Gastrocnemius medialis (tissue), 4 donors: ENCODE measurements at regions not wholly inside any gene's neighbourhood (a gene's known extent, or its start where the extent isn't known, plus 50 kb on each side); places are given as distances from the start of the nearest gene placed in this dataset.

Experiments
- ATAC-seq, 2 donors: fragments of 150-250 bp; one replicate each; pipeline ENCODE4 v1.9.1; 2016
- DNase-seq, 2 donors: peaks; one replicate each; pipeline ENCODE4 v3.0.0-alpha.2; 2019
- H3K27ac ChIP-seq, 4 donors: fragments of 200-600 bp; sonication (generic); 1 replicate in 1 of 4; 2 replicates in 3 of 4; pipeline ENCODE4 v1.5.1; 2016 to 2018; ENCODE audit warnings: mild to moderate bottlenecking in 2 of 4, moderate library complexity in 1 of 4
- H3K27me3 ChIP-seq, 3 donors: fragments of 200-600 bp; sonication (generic) in 2 of 3; 1 replicate in 1 of 3; 2 replicates in 2 of 3; pipeline versions ENCODE4 v1.5.1 to v1.6.0; 2016 to 2019; ENCODE audit warnings: mild to moderate bottlenecking in 1 of 3, moderate library complexity in 1 of 3
- H3K36me3 ChIP-seq, 2 donors: fragments of 200-600 bp; sonication (generic) in 1 of 2; one replicate each; pipeline ENCODE4 v1.5.1; 2017 to 2018
- H3K4me1 ChIP-seq, 2 donors: fragments of 200-600 bp; sonication (generic) in 1 of 2; one replicate each; pipeline ENCODE4 v1.5.1; 2016 to 2017; ENCODE audit warnings: mild to moderate bottlenecking in 2 of 2
- H3K4me3 ChIP-seq, 4 donors: fragments of 200-600 bp; sonication (generic) in 3 of 4; 1 replicate in 1 of 4; 2 replicates in 3 of 4; pipeline ENCODE4 v1.5.1; 2016 to 2019; ENCODE audit warnings: mild to moderate bottlenecking in 2 of 4
- H3K9me3 ChIP-seq, 3 donors: fragments of 200-600 bp; sonication (generic) in 2 of 3; 1 replicate in 1 of 3; 2 replicates in 2 of 3; pipeline ENCODE4 v1.5.1; 2016 to 2019
- POLR2A ChIP-seq, 2 donors: fragments of 450-650 bp; IDR thresholded peaks; one replicate each; pipeline ENCODE4 v1.6.1; 2017; ENCODE audit warnings: antibody characterized with exemption in 2 of 2, mild to moderate bottlenecking in 2 of 2, moderate library complexity in 2 of 2
- in situ Hi-C, 4 donors: fragments of 200-750 bp; cut with MboI; loops; one replicate each; pipeline versions ENCODE4 v1.15.0 to v1.8.0; 2017; ENCODE audit warnings: low sequenced_read_pairs in 4 of 4
- intact Hi-C: fragments of 100-400 bp; cut with DNase I; formaldehyde crosslinking; loops from one replicate; pipeline ENCODE4 v1.15.1; 2023; ENCODE audit warnings: low total_unique reads
- TF ChIP-seq, protein P1 (sequence below), 5 experiments: fragments of 450-650 bp in 3 of 5; fragments of 200-600 bp in 2 of 5; sonication (generic) in 2 of 5; IDR thresholded peaks in 4 of 5; conservative IDR thresholded peaks in 1 of 5; 1 replicate in 4 of 5; 2 replicates in 1 of 5; pipeline ENCODE4 v1.5.1; 2016 to 2019; ENCODE audit warnings: antibody characterized with exemption in 5 of 5, mild to moderate bottlenecking in 3 of 5, moderate library complexity in 3 of 5

DNA sequence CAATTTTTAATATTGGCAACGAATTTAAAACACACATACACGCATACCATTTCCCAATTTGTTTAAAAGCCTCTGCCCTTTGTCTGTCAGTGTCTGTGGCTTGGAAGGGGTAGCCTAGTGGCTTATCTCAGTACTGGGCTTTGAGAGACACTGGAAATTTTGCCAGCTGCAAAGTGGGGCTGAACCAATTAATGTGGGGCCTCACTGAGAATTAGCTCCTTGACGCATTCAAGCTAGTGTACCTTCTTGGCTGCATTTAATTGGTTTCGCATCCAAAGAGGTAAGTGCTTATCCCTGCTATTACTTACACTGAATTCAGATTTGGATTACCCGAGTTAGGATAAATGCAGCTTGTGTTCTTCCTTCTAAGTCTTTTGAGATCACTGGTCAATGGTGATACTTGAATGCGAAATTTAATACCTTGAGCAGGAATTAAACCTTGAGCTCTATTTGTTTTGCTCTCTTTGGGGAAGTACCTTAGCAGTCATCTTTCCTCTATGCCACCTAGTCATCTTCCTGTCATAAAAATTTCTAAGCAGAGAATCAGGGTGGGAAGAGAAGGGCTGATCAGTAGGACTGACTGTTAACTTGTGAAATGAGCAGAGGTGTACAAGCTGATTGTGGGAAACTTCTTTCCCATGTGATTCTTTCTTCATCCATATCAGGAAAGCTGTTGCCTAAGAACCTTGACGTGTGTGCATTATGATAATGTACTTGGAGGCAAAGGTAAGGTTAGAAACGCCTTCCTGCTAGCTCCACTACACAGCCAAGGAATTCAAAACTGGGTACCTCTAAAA, 187.7 kb upstream of the E2F8 start:
- intact Hi-C loops (no loop called here), in situ Hi-C loops (no loop called here)
- H3K4me1 ChIP-seq: peaks cover 0 to 5% of the 10 kb centered on the region in 2 donors
- no peaks in the 10 kb centered on the region for H3K9me3 ChIP-seq
- TF ChIP-seq, protein P1, sequence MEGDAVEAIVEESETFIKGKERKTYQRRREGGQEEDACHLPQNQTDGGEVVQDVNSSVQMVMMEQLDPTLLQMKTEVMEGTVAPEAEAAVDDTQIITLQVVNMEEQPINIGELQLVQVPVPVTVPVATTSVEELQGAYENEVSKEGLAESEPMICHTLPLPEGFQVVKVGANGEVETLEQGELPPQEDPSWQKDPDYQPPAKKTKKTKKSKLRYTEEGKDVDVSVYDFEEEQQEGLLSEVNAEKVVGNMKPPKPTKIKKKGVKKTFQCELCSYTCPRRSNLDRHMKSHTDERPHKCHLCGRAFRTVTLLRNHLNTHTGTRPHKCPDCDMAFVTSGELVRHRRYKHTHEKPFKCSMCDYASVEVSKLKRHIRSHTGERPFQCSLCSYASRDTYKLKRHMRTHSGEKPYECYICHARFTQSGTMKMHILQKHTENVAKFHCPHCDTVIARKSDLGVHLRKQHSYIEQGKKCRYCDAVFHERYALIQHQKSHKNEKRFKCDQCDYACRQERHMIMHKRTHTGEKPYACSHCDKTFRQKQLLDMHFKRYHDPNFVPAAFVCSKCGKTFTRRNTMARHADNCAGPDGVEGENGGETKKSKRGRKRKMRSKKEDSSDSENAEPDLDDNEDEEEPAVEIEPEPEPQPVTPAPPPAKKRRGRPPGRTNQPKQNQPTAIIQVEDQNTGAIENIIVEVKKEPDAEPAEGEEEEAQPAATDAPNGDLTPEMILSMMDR (IDR thresholded peaks at IDR 0.05 in 4 of 5, conservative IDR thresholded peaks at IDR 0.05 in 1 of 5): no peak
- no peak for TF ChIP-seq POLR2A (IDR thresholded peaks at IDR 0.05)
- H3K27ac ChIP-seq: no peak overlapping the region
- DNase-seq: no peak
- no peak for ATAC-seq
- H3K27me3 ChIP-seq: no peaks in the 10 kb centered on the region
- H3K36me3 ChIP-seq: no peaks in the 10 kb centered on the region
- H3K4me3 ChIP-seq: no peak overlapping the region

DNA sequence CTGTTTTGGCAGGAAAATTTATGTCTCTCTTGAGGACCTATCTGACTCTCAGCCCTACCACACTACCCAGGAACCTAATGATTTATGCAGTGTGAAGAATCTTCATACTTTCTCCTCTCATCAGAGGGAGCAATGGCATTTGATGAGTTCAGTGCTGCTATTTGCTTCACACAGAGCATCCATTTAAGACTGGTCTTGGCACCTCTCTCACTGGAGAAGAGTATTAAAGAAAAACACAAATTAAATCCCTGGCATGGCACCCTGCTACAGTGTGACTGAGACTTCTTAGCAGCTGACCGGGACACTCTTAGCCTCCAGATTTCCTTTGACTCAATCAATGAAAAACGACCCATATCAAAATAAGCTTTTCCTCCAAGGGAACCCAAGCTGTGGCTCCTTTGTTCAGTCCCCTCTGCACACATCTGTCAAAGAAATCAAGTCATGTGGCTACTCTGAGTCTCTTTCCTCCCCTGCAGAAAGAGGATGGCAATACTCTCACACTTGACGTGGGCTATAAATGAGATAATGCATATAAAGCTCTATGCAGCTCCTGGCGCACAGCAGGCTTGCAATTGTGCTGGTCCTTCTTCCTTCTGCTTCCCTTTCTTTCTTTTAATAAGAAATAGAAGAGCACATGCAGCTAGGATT, 186.1 kb upstream of the E2F8 start:
- no peak for DNase-seq
- Histone ChIP-seq H3K36me3 (no peaks in the 10 kb centered on the region), H3K4me3 (no peak overlapping the region), H3K4me1 (peaks cover 0 to 5% of the 10 kb centered on the region in 2 donors), H3K9me3 (no peaks in the 10 kb centered on the region), H3K27me3 (no peaks in the 10 kb centered on the region), H3K27ac (no peak overlapping the region)
- TF ChIP-seq, protein P1 (IDR thresholded peaks at IDR 0.05 in 4 of 5, conservative IDR thresholded peaks at IDR 0.05 in 1 of 5): no peak
- no peak for TF ChIP-seq POLR2A (IDR thresholded peaks at IDR 0.05)
- intact Hi-C loops (no loop called here), in situ Hi-C loops (no loop called here)
- no peak for ATAC-seq

DNA sequence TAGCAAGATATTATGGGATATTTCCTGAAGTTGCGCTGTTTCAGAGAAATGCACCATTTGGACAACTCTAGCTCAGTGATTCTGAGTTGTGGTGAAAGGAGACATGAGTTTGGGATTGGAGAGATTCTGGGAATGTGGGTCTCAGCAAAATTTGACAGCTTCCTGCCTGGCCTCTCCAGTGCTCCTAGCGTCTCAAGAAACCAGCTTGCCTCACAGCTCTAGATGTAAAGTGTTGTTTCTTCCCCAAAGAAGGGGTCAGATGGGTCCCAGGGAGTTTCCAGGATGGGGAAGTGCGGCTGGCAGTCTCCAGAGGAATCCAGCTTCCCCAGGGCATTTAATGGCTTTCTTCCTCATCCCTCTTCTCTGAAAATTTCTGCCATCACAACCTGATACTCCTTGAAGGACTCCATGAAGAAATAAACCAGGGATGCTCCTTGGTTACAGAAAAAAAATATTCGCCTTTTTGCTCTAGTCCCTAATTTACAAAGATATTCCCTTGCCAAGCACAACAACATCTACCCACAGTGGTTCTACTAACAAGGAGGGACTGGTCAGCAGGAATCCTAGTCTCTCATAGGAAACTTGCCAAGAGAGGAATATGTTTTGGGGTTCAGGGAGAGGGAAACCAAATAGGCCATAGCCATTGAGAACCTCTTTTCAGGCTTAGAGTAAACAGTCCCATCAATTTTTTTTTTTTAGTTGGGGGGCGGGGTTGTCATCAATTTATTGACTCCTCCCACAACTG, 185.4 kb upstream of the E2F8 start:
- DNase-seq: no peak
- no peaks in the 10 kb centered on the region for H3K9me3 ChIP-seq
- in situ Hi-C loops: no loop called here
- no peaks in the 10 kb centered on the region for H3K27me3 ChIP-seq
- H3K4me3 ChIP-seq: no peak overlapping the region
- no peak for TF ChIP-seq POLR2A (IDR thresholded peaks at IDR 0.05)
- TF ChIP-seq, protein P1 (IDR thresholded peaks at IDR 0.05 in 4 of 5, conservative IDR thresholded peaks at IDR 0.05 in 1 of 5): no peak
- intact Hi-C loops: no loop called here
- no peak overlapping the region for H3K27ac ChIP-seq
- no peak for ATAC-seq
- H3K36me3 ChIP-seq: no peaks in the 10 kb centered on the region
- peaks cover 0 to 5% of the 10 kb centered on the region in 2 donors for H3K4me1 ChIP-seq

DNA sequence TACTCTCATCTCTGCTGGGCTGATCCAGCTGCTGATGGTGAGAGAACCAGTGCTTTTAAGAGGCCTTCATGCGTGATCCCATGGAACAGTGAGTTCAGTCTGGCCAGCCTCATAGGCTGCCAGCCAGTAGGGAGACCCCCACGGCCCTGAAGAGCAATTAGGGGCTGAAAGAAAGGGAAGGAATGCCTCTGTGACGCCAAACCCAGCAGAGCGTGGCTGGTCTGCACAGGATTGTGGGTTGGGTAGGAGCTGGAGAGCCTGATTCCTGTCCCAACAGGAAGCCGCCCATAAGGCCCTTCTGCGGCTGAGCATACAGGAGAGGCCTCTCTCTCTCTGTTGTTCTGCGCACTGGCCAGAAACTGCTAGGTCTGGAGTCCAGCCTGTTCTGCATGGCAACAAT, 181.5 kb upstream of the E2F8 start:
- in situ Hi-C loops: loop anchor here in 1 of 4 donors (25.0 kb wide), 1 partner anchor 115 kb away; no protein-coding TSS in a partner anchor
- intact Hi-C loops: no loop called here
- no peak overlapping the region for H3K27ac ChIP-seq
- DNase-seq (no peak), ATAC-seq (no peak)
- no peaks in the 10 kb centered on the region for H3K9me3 ChIP-seq
- no peaks in the 10 kb centered on the region for H3K36me3 ChIP-seq
- H3K4me3 ChIP-seq: no peak overlapping the region
- H3K27me3 ChIP-seq: no peaks in the 10 kb centered on the region
- TF ChIP-seq POLR2A (IDR thresholded peaks at IDR 0.05): no peak
- TF ChIP-seq, protein P1 (IDR thresholded peaks at IDR 0.05 in 4 of 5, conservative IDR thresholded peaks at IDR 0.05 in 1 of 5): no peak
- peaks cover 0 to 4% of the 10 kb centered on the region in 2 donors for H3K4me1 ChIP-seq
